Nephron progenitor cell (in vitro differentiated cells): ENCODE measurements at regions not wholly inside any gene's neighbourhood (a gene's known extent, or its start where the extent isn't known, plus 50 kb on each side); places are given as distances from the start of the nearest gene placed in this dataset.

ENCODE experiments used
- DNase-seq: peaks from one replicate; pipeline ENCODE4 v3.0.0; 2021
- H3K27ac Mint-ChIP-seq: 2 replicates; pipeline ENCODE4 v1.8.0; 2021; ENCODE audit warnings: mild to moderate bottlenecking, moderate library complexity, mixed read lengths
- H3K27me3 Mint-ChIP-seq: 2 replicates; pipeline ENCODE4 v1.8.0; 2021; ENCODE audit warnings: mild to moderate bottlenecking, low read depth, mixed read lengths; ENCODE audit not compliant: poor library complexity
- H3K36me3 Mint-ChIP-seq: 2 replicates; pipeline ENCODE4 v1.8.0; 2021; ENCODE audit warnings: low read depth, mixed read lengths
- H3K4me1 Mint-ChIP-seq: 2 replicates; pipeline ENCODE4 v1.8.0; 2021; ENCODE audit warnings: mixed read lengths
- H3K4me3 Mint-ChIP-seq: 2 replicates; pipeline ENCODE4 v1.8.0; 2021; ENCODE audit warnings: mild to moderate bottlenecking, moderate library complexity, mixed read lengths
- H3K9me3 Mint-ChIP-seq: 2 replicates; pipeline ENCODE4 v1.8.0; 2021; ENCODE audit warnings: mild to moderate bottlenecking, moderate library complexity, mixed read lengths
- TF ChIP-seq, protein P1 (sequence below): fragments of 200-600 bp; sonication (generic); IDR thresholded peaks from 2 replicates; pipeline ENCODE4 v1.5.0; 2021; ENCODE audit warnings: antibody characterized with exemption

GRCh38 chr13:53878861-53879260, 850.2 kb downstream of the OLFM4 start:
- TF ChIP-seq, protein P1, sequence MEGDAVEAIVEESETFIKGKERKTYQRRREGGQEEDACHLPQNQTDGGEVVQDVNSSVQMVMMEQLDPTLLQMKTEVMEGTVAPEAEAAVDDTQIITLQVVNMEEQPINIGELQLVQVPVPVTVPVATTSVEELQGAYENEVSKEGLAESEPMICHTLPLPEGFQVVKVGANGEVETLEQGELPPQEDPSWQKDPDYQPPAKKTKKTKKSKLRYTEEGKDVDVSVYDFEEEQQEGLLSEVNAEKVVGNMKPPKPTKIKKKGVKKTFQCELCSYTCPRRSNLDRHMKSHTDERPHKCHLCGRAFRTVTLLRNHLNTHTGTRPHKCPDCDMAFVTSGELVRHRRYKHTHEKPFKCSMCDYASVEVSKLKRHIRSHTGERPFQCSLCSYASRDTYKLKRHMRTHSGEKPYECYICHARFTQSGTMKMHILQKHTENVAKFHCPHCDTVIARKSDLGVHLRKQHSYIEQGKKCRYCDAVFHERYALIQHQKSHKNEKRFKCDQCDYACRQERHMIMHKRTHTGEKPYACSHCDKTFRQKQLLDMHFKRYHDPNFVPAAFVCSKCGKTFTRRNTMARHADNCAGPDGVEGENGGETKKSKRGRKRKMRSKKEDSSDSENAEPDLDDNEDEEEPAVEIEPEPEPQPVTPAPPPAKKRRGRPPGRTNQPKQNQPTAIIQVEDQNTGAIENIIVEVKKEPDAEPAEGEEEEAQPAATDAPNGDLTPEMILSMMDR = no peak
- Mint-ChIP-seq H3K27me3 (no peaks in the 10 kb centered on the region), H3K36me3 (no peaks in the 10 kb centered on the region)

DNA sequence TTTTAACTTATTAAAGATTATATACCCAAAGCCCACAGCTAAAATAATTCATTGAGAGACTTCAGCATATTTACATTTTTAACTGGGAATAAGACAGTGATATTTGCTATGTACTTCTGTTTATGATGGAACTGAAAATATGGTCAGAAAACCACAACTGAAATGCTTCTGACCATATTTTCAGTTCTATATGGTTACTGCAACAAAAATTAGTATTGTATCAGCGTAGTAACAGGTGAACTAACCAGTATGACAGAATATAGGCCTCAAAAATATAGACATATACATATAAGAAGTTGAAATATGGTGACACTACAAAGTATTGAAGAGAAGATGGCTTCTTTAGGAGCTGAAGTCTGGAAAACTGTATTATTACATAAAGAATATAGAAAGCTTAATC, 857.4 kb downstream of the OLFM4 start:
- TF ChIP-seq, protein P1 = no peak
- Mint-ChIP-seq H3K9me3 (peaks cover 5% of the 10 kb centered on the region), H3K27ac (no peak overlapping the region), H3K4me1 (no peaks in the 10 kb centered on the region), H3K36me3 (no peaks in the 10 kb centered on the region), H3K4me3 (no peak overlapping the region), H3K27me3 (no peaks in the 10 kb centered on the region)
- DNase-seq = no peak

More at GRCh38 chr13:53878861-53879260, 850.2 kb downstream of the OLFM4 start:
- Mint-ChIP-seq H3K4me1 (no peaks in the 10 kb centered on the region), H3K27ac (no peak overlapping the region), H3K9me3 (peaks cover 5% of the 10 kb centered on the region), H3K4me3 (no peak overlapping the region)
- DNase-seq = no peak

DNA sequence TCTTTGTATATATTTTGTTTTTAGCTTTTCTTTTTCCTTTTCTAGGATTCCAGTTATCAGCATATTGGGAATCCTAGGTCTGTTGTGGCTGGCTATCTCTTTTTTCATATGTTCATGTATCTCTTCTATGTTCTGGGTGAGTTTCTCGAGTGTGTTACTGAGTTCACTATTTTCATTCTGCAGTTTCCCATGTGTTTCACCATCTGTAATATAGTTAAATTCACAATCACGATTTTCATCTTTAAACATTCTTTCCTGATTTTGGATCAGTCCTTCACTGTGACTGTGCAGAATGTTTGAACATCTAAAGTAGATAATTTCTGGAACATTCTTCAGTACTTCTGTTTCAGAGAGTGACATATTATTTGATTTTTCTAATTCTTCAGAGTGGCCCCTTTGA, 862.1 kb downstream of the OLFM4 start:
- DNase-seq = no peak
- no peak overlapping the region for H3K4me3 Mint-ChIP-seq
- no peak overlapping the region for H3K27ac Mint-ChIP-seq
- TF ChIP-seq, protein P1 = no peak
- H3K4me1 Mint-ChIP-seq = no peaks in the 10 kb centered on the region
- H3K9me3 Mint-ChIP-seq = no peaks in the 10 kb centered on the region
- no peaks in the 10 kb centered on the region for H3K27me3 Mint-ChIP-seq
- H3K36me3 Mint-ChIP-seq = no peaks in the 10 kb centered on the region

DNA sequence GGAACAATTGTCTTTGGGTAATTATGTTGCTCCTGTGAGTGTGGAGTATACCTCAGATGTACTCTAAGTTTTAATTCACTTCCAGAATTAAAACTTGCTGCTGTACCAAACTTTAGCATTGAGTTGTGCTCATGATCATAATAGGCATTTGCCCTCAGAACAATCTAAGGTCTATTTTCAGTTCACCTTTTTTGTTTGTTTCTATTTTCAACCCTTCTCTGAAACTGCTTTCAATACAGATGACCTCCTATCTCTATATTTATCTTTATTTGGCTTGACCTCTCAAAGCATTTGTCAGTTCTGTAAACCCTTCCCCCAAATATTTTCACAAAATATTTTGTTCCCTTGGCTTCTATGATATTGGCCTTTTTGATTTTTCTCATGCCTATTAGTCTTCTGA, 873.0 kb downstream of the OLFM4 start:
- Mint-ChIP-seq H3K27ac (no peak overlapping the region), H3K4me1 (no peaks in the 10 kb centered on the region), H3K4me3 (no peak overlapping the region), H3K27me3 (no peaks in the 10 kb centered on the region), H3K9me3 (no peaks in the 10 kb centered on the region), H3K36me3 (no peaks in the 10 kb centered on the region)
- TF ChIP-seq, protein P1 = no peak
- no peak for DNase-seq

DNA sequence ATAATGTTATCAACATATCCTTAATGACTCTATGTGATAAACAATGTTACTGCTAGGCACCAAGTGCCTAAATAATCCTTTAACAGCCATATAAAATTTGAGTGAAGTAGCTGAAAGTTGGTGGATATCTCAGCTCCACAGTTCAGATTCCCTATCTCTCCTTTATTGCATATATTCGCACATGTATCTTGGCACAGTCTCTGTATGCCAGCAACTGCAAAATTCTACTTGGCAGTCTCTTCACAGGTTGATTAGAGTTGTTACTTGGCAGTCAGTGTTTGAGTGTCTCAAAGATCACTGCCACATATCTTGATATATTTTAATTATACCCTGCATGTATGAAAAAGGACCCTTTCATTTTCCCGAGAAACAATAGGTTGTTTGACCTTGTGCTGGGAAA, 879.3 kb downstream of the OLFM4 start:
- Mint-ChIP-seq H3K27me3 (no peaks in the 10 kb centered on the region), H3K4me1 (peaks cover 10% of the 10 kb centered on the region), H3K27ac (no peak overlapping the region), H3K36me3 (no peaks in the 10 kb centered on the region), H3K9me3 (no peaks in the 10 kb centered on the region), H3K4me3 (no peak overlapping the region)
- DNase-seq = no peak
- TF ChIP-seq, protein P1 = no peak

DNA sequence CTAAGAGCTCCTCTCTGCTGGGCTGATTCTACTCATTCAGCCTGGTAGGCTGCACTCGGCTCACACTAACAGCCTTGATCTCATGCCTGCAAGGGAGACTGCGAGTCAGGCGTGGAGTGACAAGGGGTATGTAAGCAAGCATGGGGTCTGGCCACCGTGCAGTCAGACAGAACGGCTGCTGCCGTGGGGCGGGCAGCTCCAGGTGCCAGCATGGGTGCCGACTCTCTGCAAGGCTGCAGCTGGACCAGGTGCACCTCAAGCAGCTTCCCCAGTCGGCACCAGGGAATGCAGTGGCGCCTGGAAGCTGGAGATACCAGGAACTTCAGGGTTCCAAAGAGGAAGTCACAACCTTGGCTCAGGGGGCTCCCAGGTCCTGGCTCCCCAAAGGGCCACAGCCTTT, 892.3 kb downstream of the OLFM4 start:
- no peak overlapping the region for H3K4me3 Mint-ChIP-seq
- no peaks in the 10 kb centered on the region for H3K4me1 Mint-ChIP-seq
- TF ChIP-seq, protein P1 = no peak
- H3K27ac Mint-ChIP-seq = no peak overlapping the region
- H3K27me3 Mint-ChIP-seq = no peaks in the 10 kb centered on the region
- DNase-seq = peak; percentile 2
- H3K36me3 Mint-ChIP-seq = no peaks in the 10 kb centered on the region
- H3K9me3 Mint-ChIP-seq = no peaks in the 10 kb centered on the region
